HCT116 (cell line): ENCODE measurements at regions not wholly inside any gene's neighbourhood (a gene's known extent, or its start where the extent isn't known, plus 50 kb on each side); places are given as distances from the start of the nearest gene placed in this dataset.

Experiments used
- ATAC-seq: fragments of 200-7000 bp; cut with Tn5 transposase; 2 replicates; pipeline ENCODE4 v1.9.1; 2020; ENCODE audit warnings: mild to moderate bottlenecking, moderate library complexity
- BruUV-seq: library from RNA; stranded (reverse); fragments of 400-500 nt; replicated peaks from 2 replicates; lab custom pipeline; 2021; lab: Mats Ljungman, UMichigan
- CTCF ChIA-PET: fragments of 300-600 bp; sonication (Branson Sonifier 250); formaldehyde crosslinking; loops from one replicate; lab custom pipeline; 2021; ENCODE audit warnings: antibody characterized with exemption; lab: Charles Lee
- POLR2A ChIA-PET: fragments of 300-600, 350-600 bp; sonication (Branson Sonifier 250); formaldehyde crosslinking; loops from one replicate; lab custom pipeline; 2021; ENCODE audit warnings: antibody characterized with exemption; lab: Charles Lee
- RAD21 ChIA-PET, 2 experiments: fragments of 300-600 bp; sonication (Branson Sonifier 250); formaldehyde crosslinking; loops; one replicate each; lab custom pipeline; 2023; ENCODE audit warnings: low total read pairs in 2 of 2; ENCODE audit not compliant: uncharacterized antibody in 2 of 2, unreplicated experiment in 2 of 2, low non-redundant PET in 1 of 2; lab: Charles Lee
- DNase-seq: peaks from one replicate; pipeline ENCODE4 v3.0.0-alpha.2; 2010; ENCODE audit warnings: low read depth, low spot score
- H2AFZ ChIP-seq: fragments of 200-600 bp; shearing (Covaris generic), sonication (generic); 2 replicates; pipeline ENCODE4 v1.6.1; 2017; ENCODE audit warnings: low read depth, mixed run types, mixed read lengths, antibody characterized with exemption, low read length; ENCODE audit not compliant: poor library complexity, severe bottlenecking
- H3K27ac ChIP-seq: 2 replicates; pipeline ENCODE4 v1.5.1; 2012; ENCODE audit warnings: low read depth, low read length
- H3K27me3 ChIP-seq: fragments of 200-600 bp; sonication (generic); 2 replicates; pipeline ENCODE4 v1.6.1; 2016; ENCODE audit warnings: mixed run types, low read length, mixed read lengths; ENCODE audit not compliant: insufficient read depth
- H3K36me3 ChIP-seq, 2 experiments: fragments of 200-500 bp in 1 of 2; fragments of 200-600 bp in 1 of 2; sonication (Bioruptor generic) in 1 of 2; sonication (generic) in 1 of 2; 2 replicates each; pipeline versions ENCODE4 v1.5.1 to v1.6.1; 2014 to 2016; ENCODE audit warnings: low read length in 2 of 2, inconsistent platforms in 1 of 2, mixed read lengths in 1 of 2, mixed run types in 1 of 2; ENCODE audit not compliant: insufficient read depth in 2 of 2, control insufficient read depth in 1 of 2
- H3K4me1 ChIP-seq, 2 experiments: fragments of 200-600 bp in 1 of 2; sonication (generic) in 1 of 2; 2 replicates each; pipeline versions ENCODE4 v1.5.1 to v1.6.1; 2012 to 2017; ENCODE audit warnings: low read length in 2 of 2, inconsistent platforms in 1 of 2, mild to moderate bottlenecking in 1 of 2, mixed read lengths in 1 of 2, mixed run types in 1 of 2, moderate library complexity in 1 of 2; ENCODE audit not compliant: insufficient read depth in 2 of 2, control insufficient read depth in 1 of 2
- H3K4me2 ChIP-seq: fragments of 200-600 bp; sonication (generic); 2 replicates; pipeline ENCODE4 v1.6.1; 2017; ENCODE audit warnings: mixed run types, low read length, mixed read lengths
- H3K4me3 ChIP-seq, 2 experiments: fragments of 200-600 bp in 1 of 2; sonication (generic) in 1 of 2; replicated peaks in 1 of 2; 2 replicates each; pipeline ENCODE4 v1.5.1; 2011 to 2016; ENCODE audit warnings: low read length in 2 of 2, control low read depth in 1 of 2, low read depth in 1 of 2, mild to moderate bottlenecking in 1 of 2, mixed read lengths in 1 of 2, mixed run types in 1 of 2
- H3K79me2 ChIP-seq: fragments of 200-600 bp; sonication (generic); 2 replicates; pipeline ENCODE4 v1.6.1; 2017; ENCODE audit warnings: mild to moderate bottlenecking, mixed run types, low read length, moderate library complexity, mixed read lengths; ENCODE audit not compliant: insufficient read depth
- H3K9ac ChIP-seq: fragments of 200-600 bp; sonication (generic); 2 replicates; pipeline ENCODE4 v1.6.1; 2016; ENCODE audit warnings: low read length, mixed read lengths
- H3K9me2 ChIP-seq: fragments of 200-600 bp; sonication (generic), shearing (Covaris generic); 2 replicates; pipeline ENCODE4 v1.6.1; 2017; ENCODE audit warnings: mixed run types, mild to moderate bottlenecking, moderate library complexity; ENCODE audit not compliant: insufficient read depth
- H3K9me3 ChIP-seq, 2 experiments: fragments of 200-500 bp in 1 of 2; fragments of 200-600 bp in 1 of 2; sonication (Bioruptor generic) in 1 of 2; sonication (generic) in 1 of 2; 2 replicates each; pipeline ENCODE4 v1.6.1; 2014 to 2017; ENCODE audit warnings: low read length in 2 of 2, mixed read lengths in 2 of 2, inconsistent platforms in 1 of 2, low read depth in 1 of 2, mild to moderate bottlenecking in 1 of 2, mixed run types in 1 of 2, moderate library complexity in 1 of 2; ENCODE audit not compliant: control insufficient read depth in 1 of 2, insufficient read depth in 1 of 2
- H4K20me1 ChIP-seq: fragments of 200-600 bp; sonication (generic), shearing (Covaris generic); 2 replicates; pipeline ENCODE4 v1.6.1; 2017; ENCODE audit warnings: mixed run types, mild to moderate bottlenecking, moderate library complexity; ENCODE audit not compliant: insufficient read depth
- CEBPB ChIP-seq: IDR thresholded peaks from 2 replicates; pipeline ENCODE4 v1.6.1; 2012; ENCODE audit warnings: low read depth
- EZH2 ChIP-seq: fragments of 200-600 bp; sonication (generic); IDR thresholded peaks from 2 replicates; pipeline ENCODE4 v1.6.1; 2017; ENCODE audit warnings: antibody characterized with exemption, mixed run types
- POLR2A ChIP-seq: IDR thresholded peaks from 2 replicates; pipeline ENCODE4 v1.7.0; 2011; ENCODE audit warnings: borderline replicate concordance; ENCODE audit not compliant: insufficient read depth, insufficient read length; ENCODE audit errors: extremely low read depth
- POLR2AphosphoS5 ChIP-seq: IDR thresholded peaks from 2 replicates; pipeline ENCODE4 v1.6.1; 2011; ENCODE audit warnings: mild to moderate bottlenecking, low read depth, low read length, moderate library complexity
- RAD21 ChIP-seq: IDR thresholded peaks from 2 replicates; pipeline ENCODE4 v1.6.1; 2012; ENCODE audit warnings: low read depth, mild to moderate bottlenecking
- SIN3A ChIP-seq: IDR thresholded peaks from 2 replicates; pipeline ENCODE4 v1.6.1; 2012; ENCODE audit warnings: low read depth
- SP1 ChIP-seq: IDR thresholded peaks from 2 replicates; pipeline ENCODE4 v1.6.1; 2012; ENCODE audit warnings: low read depth
- TCF7L2 ChIP-seq: IDR thresholded peaks from 2 replicates; pipeline ENCODE4 v1.7.0; 2011; ENCODE audit warnings: borderline replicate concordance, inconsistent platforms; ENCODE audit not compliant: insufficient read depth, insufficient read length; ENCODE audit errors: extremely low read depth
- intact Hi-C: fragments of 100-400 bp; cut with micrococcal nuclease; formaldehyde crosslinking; loops from 2 replicates; pipeline ENCODE4 v1.10.0; 2022
- TF ChIP-seq, protein P1 (sequence below), 3 experiments: fragments of 200-600 bp in 1 of 3; sonication (generic) in 1 of 3; IDR thresholded peaks in 2 of 3; conservative IDR thresholded peaks in 1 of 3; 2 replicates each; pipeline ENCODE4 v1.5.1; 2012 to 2017; ENCODE audit warnings: low read depth in 2 of 3, low read length in 2 of 3, antibody characterized with exemption in 1 of 3, borderline replicate concordance in 1 of 3, control low read depth in 1 of 3, mild to moderate bottlenecking in 1 of 3, mixed read lengths in 1 of 3, mixed run types in 1 of 3, moderate library complexity in 1 of 3; ENCODE audit not compliant: insufficient read depth in 1 of 3
- TF ChIP-seq, protein P2 (sequence below): IDR thresholded peaks from 2 replicates; pipeline ENCODE4 v1.6.1; 2012; ENCODE audit warnings: low read depth

DNA sequence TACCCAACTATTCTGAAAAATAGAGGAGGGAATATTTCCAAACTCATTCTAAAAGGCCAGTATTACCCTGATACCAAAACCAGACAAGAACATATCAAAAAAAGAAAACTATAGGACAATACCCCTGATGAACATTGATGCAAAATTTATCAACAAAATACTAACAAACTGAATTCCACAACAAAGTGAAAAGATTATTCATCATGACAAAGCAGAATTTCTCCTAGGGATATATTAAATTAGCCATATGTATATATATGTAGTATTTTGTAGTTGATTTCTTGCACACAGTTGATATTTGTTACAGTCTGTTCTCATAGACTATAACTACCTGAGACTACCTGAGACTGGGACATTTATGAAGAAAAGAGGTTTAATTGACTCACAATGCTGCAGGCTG is 495.0 kb upstream of the SPRY2 start:
- Histone ChIP-seq H3K4me1 (no peaks in the 10 kb centered on the region), H3K27me3 (no peaks in the 10 kb centered on the region), H3K36me3 (no peaks in the 10 kb centered on the region), H3K79me2 (no peaks in the 10 kb centered on the region), H3K4me3 (no peak overlapping the region), H3K4me2 (no peak overlapping the region), H3K9ac (no peak overlapping the region), H3K9me2 (no peaks in the 10 kb centered on the region), H3K27ac (no peak overlapping the region), H4K20me1 (no peaks in the 10 kb centered on the region), H3K9me3 (no peaks in the 10 kb centered on the region), H2AFZ (no peak overlapping the region)
- BruUV-seq = no TSS peak
- no peak for DNase-seq
- no peak for ATAC-seq
- RAD21 ChIA-PET = no interaction called here
- TF ChIP-seq RAD21 (no peak), EZH2 (no peak), CEBPB (no peak), POLR2AphosphoS5 (no peak), SP1 (no peak), POLR2A (no peak), SIN3A (no peak), TCF7L2 (no peak)
- TF ChIP-seq, protein P1, sequence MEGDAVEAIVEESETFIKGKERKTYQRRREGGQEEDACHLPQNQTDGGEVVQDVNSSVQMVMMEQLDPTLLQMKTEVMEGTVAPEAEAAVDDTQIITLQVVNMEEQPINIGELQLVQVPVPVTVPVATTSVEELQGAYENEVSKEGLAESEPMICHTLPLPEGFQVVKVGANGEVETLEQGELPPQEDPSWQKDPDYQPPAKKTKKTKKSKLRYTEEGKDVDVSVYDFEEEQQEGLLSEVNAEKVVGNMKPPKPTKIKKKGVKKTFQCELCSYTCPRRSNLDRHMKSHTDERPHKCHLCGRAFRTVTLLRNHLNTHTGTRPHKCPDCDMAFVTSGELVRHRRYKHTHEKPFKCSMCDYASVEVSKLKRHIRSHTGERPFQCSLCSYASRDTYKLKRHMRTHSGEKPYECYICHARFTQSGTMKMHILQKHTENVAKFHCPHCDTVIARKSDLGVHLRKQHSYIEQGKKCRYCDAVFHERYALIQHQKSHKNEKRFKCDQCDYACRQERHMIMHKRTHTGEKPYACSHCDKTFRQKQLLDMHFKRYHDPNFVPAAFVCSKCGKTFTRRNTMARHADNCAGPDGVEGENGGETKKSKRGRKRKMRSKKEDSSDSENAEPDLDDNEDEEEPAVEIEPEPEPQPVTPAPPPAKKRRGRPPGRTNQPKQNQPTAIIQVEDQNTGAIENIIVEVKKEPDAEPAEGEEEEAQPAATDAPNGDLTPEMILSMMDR (IDR thresholded peaks at IDR 0.05 in 2 of 3, conservative IDR thresholded peaks at IDR 0.05 in 1 of 3; ENCODE audit: borderline replicate concordance in 1 of 3, insufficient read depth in 1 of 3, low read depth in 2 of 3, low read length in 2 of 3) = no peak
- TF ChIP-seq, protein P2, sequence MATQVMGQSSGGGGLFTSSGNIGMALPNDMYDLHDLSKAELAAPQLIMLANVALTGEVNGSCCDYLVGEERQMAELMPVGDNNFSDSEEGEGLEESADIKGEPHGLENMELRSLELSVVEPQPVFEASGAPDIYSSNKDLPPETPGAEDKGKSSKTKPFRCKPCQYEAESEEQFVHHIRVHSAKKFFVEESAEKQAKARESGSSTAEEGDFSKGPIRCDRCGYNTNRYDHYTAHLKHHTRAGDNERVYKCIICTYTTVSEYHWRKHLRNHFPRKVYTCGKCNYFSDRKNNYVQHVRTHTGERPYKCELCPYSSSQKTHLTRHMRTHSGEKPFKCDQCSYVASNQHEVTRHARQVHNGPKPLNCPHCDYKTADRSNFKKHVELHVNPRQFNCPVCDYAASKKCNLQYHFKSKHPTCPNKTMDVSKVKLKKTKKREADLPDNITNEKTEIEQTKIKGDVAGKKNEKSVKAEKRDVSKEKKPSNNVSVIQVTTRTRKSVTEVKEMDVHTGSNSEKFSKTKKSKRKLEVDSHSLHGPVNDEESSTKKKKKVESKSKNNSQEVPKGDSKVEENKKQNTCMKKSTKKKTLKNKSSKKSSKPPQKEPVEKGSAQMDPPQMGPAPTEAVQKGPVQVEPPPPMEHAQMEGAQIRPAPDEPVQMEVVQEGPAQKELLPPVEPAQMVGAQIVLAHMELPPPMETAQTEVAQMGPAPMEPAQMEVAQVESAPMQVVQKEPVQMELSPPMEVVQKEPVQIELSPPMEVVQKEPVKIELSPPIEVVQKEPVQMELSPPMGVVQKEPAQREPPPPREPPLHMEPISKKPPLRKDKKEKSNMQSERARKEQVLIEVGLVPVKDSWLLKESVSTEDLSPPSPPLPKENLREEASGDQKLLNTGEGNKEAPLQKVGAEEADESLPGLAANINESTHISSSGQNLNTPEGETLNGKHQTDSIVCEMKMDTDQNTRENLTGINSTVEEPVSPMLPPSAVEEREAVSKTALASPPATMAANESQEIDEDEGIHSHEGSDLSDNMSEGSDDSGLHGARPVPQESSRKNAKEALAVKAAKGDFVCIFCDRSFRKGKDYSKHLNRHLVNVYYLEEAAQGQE = no peak
- CTCF ChIA-PET = no interaction called here
- intact Hi-C loops = no loop called here
- POLR2A ChIA-PET = no interaction called here
